Myocyte (in vitro differentiated cells): ENCODE measurements at regions not wholly inside any gene's neighbourhood (a gene's known extent, or its start where the extent isn't known, plus 50 kb on each side); places are given as distances from the start of the nearest gene placed in this dataset.
A peak's percentile ranks its signal among the peaks of the same experiment; 100 is the strongest.
"Not testable (repeated sequence)": the region's sequence is repeated elsewhere in the genome, so short reads cannot be mapped to it uniquely, and the experiment has no call there.

Experiments
- DNase-seq: peaks from one replicate; pipeline ENCODE4 v3.0.0-alpha.2; 2012; ENCODE audit warnings: low read depth

DNA sequence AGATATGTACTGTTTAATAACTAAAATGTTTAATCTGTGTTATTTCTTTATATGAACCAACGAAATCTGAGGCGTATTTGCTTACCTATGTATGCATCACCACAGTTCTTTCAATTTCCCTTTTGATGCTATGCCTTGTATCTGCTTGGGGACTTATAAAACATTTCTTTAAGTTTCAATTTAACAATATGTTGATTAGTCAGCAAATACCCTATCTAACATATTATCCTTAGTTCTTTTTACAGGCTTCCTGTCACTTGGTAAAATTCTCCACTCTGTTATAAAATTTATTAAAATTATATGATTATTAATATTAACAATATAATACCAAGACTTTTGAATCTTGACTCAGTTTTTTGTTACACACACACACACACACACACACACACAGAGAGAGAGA lies 174.3 kb downstream of the CPS1 start:
- no peak for DNase-seq

DNA sequence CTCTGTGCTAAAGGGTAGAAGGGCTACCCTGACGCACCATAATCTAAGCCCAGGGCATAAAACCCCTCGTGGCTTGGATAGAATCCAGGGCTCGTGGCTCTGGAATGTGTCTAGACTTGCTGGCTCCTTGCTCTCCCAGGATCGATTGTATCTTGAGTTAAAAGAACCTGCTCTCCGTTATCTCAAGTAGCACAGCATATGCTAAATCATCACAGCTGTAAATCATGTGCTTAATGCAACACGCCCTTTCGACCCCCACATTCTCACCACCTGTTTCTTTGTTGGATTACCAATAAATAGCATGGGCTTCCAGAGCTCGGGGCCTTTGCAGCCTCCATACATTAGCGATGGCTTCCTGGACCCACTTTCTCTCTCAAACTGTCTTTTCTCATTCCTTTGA lies 190.4 kb downstream of the CPS1 start:
- not testable (repeated sequence) for DNase-seq

DNA sequence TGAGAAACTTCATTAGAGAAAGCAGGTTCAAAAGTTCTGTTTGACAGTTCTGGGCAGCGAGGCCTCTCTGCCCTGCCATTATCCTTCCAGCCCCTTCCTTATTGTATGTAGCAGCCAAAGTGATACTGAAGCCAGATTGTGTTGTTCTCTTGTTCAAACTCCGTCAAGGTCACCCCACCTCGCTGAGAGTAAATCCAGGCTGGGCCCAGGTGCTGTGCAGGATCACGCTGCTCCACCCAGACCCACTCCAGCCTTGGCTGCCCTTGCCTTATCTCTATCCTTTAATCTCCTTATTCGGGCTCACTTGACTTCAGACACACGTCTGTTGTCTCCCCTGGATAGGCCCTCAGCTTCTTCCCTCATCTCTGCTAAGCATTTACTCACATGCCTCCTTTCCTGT lies 196.1 kb downstream of the CPS1 start:
- no peak for DNase-seq

DNA sequence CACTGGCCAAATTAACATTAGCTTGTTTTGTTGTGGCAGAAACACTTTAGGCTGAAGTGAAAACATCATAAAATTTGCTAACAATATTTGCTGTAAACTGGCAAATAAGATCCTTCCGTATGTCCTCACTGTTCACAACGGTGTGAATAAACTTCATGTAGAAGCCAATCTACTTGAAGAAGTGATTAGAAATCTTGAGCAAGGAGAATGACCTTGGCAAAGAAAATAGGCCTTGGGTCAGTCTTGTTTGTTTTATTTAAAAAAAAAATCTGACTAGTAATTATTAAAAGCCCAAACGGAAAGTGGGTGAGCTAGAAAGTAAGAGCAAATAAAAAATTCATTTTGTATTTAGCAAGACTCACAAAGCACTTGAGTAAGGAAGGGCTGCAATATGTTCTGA lies 197.0 kb downstream of the CPS1 start:
- no peak for DNase-seq

DNA sequence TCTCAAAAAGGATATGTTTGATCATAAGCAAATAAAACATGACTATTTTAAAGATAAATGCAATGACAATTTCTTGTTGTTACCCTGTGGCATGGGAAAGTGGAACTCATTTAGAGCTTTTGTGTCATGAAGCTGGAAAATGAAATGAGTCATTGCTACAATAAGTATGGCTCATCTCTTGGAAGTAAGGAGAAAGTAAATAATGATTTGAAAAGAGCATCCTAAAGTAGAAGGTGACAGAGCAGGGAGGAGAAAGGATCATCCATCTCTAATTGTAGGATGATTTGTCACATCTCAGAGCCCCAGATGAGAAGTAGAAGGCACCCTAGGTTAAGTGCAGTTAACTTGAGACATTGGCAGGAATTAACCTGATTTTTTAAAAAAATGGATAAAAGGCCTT lies 200.5 kb downstream of the CPS1 start:
- DNase-seq, result no peak

DNA sequence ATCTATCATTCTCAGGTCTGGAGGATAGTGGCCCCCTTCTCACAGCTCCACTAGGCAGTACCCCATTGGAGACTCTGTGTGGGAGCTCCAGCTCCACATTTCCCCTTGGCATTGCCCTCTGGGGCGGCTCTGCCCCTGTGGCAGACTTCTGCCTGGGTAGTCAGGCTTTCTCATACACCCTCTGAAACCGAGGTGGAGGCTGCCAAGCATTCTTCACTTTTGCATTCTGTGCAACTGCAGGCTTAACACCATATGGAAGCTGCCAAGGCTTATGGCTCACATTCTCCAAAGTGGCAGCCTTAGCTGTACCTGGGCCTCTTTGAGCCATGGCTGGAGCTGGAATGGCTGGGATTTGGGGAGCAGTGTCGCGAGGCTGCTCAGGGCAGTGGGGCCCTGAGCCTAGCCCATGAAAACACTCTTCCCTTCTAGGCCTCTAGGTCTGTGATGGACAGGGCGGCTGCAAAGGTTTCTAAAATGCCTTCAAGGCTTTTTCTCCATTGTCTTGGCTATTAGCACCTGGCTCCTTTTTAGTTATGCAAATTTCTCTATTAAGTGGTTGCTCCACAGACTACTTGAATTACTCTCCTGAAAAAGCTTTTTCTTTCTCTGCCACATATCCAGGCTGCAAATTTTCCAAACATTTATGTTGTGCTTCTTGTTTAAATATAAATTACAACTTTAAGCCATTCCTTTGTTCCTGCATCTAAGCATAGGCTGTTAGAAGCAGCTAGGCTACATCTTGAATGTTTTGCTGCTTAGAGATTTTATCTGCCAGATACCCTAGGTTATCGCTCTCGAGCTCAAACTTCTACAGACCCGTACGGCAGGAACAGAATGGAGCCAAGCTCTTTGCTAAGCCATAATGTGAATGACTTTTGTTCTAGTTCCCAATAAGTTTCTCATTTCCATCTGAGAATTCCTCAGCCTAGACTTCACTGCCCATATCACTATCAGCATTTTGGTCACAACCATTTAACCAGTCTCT lies 206.5 kb downstream of the CPS1 start:
- DNase-seq, result no peak

DNA sequence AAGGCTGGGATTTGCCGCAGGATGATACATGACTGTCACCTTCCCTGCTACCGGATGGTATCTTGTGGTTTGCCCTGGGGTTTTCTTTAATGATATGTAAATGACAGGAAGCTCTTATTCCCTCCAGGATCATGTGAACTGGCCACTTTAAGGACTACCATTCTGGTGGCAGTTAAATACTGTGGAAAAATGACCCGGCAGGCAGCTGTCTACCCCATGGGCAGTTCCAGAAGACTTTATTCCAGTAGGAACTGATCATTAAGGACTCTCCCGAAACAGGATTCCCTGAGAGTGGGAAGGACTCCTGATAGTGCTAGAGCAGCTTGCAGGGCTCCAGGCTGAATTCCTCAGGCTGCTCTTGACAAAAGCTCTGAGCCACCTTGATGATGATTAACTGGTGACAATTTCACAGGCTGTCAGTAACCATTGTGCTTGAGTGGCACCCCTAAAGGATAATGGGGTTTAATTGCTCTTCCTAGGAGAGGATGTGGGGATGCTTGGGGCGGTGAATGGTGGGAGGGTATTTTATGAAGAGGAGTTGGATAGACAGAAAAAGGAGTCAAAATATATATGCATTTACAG lies 212.0 kb downstream of the CPS1 start:
- no peak for DNase-seq

DNA sequence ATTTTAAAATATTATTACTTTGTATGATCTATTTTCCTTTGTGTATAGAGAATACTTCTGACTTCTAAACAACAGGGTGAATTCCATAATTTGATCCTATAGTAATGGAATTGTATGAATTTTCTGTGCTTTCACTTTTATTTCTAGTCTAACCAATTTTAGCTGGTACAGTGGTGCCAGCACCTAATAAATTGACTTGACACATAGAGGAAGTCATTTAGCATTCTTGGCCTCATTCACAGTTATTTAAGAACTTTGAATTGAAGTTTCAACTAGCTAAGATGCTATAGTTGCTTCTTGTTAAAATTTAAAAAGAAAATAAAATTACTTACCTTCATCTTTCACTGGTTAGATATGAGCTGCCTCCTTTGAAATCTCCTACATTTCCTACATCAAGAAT lies 220.4 kb downstream of the CPS1 start:
- DNase-seq, result no peak

DNA sequence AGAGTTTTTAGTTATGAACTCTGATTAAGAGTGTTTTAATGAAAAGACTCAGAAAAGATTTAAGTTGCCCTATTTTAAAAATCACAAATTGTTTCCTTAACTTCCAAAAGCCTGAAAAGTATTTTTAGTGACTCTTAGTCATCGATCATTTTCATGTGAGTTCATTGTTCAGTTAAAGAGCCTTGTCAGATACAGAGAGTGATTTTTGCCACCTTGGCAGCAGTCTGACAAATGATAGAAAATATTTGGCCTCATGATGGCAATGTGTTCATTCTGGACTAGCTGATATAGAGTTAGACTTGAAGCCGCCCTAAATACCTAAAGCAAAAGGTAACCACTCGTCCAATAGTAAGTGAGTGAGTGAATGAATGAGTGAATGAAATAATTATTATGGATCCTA lies 225.8 kb downstream of the CPS1 start:
- no peak for DNase-seq

DNA sequence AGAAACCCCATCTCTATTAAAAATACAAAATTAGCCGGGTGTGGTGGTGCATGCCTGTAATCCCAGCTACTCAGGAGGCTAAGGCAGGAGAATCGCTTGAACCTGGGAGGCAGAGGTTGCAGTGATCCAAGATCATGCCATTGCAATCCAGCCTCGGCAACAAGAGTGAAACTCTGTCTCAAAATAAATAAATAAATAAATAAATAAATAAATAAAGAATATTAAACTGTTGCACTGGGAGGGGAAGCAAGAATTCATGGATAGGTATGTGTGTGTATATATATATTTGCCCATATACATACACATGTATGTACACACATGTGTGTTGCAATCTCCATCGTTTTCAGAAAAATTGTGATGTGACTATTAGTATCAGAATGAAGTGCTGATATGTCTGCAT lies 231.4 kb downstream of the CPS1 start:
- DNase-seq, result not testable (repeated sequence)

DNA sequence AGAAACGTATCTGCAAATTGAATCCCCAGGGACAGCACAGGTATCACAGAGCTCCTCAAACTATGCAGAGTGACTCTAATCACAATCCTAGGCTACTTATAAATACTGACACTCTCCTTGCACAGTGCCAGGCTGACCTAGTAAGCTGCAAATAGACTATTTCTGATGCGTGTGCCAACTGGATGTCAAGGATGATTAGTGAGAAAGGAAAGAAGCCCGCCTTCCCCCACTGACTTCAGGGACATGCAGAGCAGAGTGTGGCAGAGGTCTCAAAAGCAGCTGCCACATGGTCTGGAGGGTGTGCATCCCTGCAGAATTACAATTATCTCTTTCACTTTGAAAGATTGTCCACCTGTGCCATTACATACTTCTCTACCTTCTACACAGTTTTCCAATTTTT lies 235.6 kb downstream of the CPS1 start:
- DNase-seq, result peak; percentile 13

DNA sequence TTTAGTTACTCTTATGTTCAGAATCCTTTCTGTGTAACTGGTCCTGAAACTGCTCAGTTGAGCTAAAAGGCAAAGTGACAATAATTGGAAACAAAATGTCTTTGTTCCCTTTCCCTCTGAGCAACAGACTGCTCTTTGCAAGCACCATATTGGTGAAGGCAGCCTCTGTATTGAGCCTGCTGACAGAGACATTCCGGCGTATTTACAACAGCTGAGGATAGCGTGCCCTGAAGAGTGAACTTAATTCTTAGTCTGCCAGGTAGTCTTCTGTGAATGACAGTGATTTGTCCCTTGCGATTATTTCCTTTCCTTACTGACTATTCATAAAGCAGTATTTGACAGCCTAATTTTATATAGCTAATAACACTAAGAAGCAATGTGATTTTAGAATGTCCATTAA lies 239.1 kb downstream of the CPS1 start:
- DNase-seq, result no peak

DNA sequence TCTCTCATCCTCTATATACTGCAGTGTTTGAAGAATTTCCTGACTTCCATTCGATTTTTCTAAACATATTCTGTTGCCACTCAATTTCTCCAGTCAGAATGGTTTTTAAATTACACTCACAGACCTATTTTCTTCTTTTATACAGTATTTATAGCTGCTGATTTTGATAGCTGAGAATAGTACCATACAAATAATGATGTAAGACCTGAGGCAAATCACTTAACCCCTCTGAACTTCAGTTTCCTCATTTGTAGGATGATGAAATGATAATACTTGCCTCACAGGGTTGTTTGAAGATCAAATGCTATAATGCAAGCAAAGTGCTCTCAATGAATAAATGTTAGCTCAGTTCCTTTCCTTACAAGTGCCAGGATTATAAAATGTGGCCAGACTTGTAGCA lies 241.8 kb downstream of the CPS1 start:
- DNase-seq, result no peak

DNA sequence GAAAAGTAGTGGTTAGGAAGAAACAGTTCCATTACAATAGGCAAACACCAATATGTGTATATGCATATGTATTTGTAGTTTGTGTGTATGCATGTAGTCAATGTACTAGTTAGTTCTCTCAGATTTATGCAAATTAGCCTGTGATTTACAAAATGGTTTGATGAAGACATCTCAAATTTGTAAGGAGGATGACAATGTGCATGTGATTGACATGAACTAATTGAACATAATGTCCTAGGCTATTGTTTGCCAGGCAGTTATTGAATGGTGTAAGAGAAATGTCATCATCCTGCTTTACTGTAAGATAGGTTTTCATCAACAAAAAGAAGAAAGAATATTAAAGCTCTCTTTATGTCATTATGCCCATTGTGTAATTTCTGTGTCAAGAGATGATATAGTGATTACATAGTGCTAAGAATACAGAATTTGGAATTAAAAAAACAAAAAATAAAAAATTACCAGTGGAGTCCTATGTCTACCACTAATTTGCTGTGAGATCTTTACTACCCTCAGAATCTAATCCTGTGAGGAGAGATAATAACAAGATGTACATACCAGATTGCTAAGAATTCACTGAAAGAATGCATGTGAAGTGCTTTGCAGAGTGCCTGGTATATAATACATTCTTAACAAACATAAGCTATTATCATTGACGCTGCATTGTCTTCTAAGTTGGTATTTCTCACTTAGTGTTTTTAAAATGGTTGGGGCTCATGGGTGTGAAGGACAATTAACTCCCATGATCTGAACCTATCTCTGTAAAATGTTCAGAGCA lies 258.0 kb downstream of the CPS1 start:
- no peak for DNase-seq

DNA sequence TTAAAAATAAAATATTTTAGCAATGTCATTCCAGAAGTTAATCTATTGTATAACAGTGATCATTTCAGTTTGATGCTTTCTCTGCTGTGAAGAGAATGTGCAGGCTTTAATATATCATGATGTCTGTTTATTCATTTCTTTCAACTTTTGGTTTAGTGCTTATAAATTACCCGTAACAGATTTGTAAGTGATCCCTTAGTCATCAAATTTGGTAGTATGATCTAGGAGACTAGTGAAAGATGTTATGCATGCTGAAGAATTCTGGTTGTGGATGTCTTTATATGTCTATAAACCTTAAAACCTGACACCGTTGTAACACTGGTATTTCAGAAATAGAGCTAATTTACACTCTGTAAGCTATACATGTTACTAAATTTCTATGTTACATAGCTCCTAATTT lies 260.4 kb downstream of the CPS1 start:
- no peak for DNase-seq

DNA sequence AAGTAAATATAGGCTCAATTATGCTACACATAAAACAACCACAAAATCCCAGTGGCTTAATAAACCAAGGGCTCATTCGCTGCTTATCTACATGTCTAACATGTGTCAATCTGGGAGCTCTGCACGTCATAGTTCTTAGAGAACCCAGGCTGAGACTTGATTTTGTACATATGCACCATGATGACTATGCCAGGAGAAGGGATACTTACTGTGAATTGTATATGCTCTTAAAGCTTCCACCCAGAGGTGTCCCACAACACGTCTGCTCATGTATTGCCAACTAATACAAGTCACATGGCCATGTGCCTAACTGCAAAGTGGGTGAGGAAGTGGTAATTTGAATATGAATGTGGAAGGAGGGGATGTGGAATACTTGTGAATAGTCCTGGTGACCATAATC lies 262.1 kb downstream of the CPS1 start:
- no peak for DNase-seq

DNA sequence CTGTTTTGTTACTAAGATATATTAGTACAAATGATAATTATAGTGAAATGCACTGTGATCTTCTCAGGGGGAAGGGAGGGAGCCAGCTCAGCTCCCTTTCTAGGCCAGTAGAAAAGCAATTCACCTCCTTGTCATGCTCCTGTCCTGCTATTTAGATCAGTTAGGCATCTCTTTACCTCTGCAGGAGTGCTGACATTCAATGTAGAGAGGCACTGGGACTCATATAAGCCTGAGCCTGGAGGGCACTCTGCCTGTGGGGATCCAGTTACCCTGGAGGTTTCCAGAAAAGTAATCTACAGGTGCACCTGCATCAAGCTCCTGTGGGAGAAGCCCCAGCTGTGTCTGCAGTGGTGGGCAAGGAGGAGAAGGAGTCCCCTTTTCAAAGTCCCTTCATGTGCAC lies 277.0 kb downstream of the CPS1 start:
- DNase-seq, result no peak

DNA sequence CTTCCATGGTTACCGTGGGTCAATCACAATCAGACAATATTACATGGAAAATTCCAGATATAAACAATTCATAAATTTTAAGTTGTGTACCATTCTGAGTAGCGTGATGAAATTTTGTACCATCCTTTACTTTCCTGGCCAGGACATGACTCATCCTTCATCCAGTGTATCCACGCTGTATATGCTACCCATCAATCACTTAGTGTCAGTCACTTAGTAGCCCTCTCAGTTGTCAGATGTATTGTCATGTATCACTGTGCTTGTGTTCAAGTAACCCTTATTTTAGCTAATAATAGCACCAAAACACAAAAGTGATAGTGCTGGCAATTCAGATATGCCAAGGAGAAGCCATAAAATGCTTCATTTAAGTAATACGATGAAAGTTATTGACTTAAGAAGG lies 282.6 kb downstream of the CPS1 start:
- DNase-seq, result no peak

DNA sequence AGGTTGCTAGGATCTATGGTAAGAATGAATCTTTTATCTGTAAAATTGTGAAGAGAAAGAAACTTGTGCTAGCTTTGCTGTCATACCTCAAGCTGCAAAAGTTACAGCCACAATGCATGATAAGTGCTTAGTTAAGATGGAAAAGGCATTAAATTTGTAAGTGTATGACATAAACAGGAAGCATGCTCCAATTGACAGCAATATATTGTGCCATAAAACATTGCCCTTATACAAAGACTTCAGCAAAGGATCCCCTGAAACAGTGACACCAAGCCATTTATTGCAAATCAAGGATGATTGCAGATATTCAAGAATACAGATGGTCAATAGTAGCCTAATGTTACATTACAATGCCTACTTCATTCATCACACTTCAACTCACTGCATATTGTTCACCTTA lies 283.1 kb downstream of the CPS1 start:
- DNase-seq, result no peak

DNA sequence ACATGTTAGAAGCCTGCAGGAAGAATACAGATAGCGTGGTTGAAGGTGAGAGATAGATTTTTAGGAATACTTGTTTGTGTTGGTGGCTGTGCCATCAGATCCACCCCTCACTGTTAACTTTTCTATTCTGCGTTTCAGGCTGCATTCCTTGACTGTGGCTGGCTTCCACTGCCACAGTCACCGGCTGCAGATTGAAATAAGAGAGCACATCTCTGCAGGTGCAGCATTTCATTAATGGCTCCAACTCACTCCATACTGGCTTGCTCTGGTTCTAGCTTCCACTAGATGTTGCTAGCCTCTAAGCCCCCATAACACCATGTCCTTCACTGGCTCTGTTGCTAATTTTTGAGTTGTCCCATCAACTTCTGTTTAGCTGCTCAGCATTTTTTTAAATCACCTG lies 286.5 kb downstream of the CPS1 start:
- no peak for DNase-seq

DNA sequence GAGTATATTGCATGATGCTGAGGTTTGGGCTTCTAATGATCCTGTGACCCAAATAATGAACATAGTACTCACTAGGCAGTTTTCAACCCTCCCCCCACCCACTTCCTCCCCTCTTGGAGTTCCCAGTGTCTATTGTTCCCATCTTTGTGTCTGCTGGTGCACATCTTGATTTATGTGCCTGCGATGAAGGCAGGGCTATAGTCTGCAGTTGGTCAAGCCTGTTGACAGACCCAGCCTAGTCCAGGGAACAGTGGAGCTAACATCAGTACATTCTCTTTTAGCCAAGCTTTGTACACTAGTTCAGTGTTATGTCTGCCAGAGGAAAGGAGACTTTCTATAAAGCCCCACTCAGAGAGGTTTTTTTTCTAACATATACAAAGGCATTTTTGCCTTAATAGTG lies 287.6 kb downstream of the CPS1 start:
- no peak for DNase-seq

DNA sequence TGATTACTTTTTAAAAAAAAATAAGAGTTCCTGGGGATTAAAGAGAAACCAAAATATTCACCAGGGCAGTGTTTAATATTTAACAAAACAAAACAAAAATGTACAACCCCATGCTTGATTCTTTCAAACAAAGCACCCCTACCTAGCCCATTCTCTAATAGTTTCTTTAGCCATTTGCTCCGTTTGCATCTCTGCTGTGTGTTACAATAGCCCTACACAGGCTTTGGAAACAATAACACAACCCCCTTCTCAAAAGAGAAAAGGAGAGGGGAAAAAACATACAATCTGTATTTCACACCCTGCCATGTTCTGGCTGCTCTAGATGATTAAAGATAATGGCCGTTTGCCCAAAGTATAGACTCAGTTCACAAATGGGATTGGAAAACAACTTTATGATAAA lies 302.9 kb downstream of the CPS1 start:
- no peak for DNase-seq
